SK-N-SH (cell line): ENCODE measurements at regions not wholly inside any gene's neighbourhood (a gene's known extent, or its start where the extent isn't known, plus 50 kb on each side); places are given as distances from the start of the nearest gene placed in this dataset.

Experiments used
- CTCF ChIA-PET: fragments of 300-600, 350-600 bp; formaldehyde crosslinking; extraction: SDS; loops from one replicate; lab custom pipeline; 2021; lab: Yijun Ruan, JAX
- POLR2A ChIA-PET: fragments of 350-600 bp; sonication (Branson Sonifier 250); formaldehyde crosslinking; extraction: SDS; loops from one replicate; lab custom pipeline; 2020; ENCODE audit warnings: antibody characterized with exemption, inconsistent platforms; lab: Yijun Ruan, JAX
- DNase-seq: peaks from one replicate; pipeline ENCODE4 v3.0.0; 2012
- H2AFZ ChIP-seq: fragments of 200-600 bp; sonication (generic); 2 replicates; pipeline ENCODE4 v1.8.1; 2016; ENCODE audit warnings: antibody characterized with exemption, mild to moderate bottlenecking, low read depth
- H3F3A ChIP-seq: fragments of 200-600 bp; sonication (generic); replicated peaks from 2 replicates; pipeline ENCODE3; 2016; ENCODE audit warnings: antibody characterized with exemption, mild to moderate bottlenecking; ENCODE audit not compliant: insufficient read depth
- H3K27ac ChIP-seq, 2 experiments: fragments of 200-500 bp in 1 of 2; fragments of 200-600 bp in 1 of 2; sonication (Bioruptor generic) in 1 of 2; sonication (generic), shearing (Covaris generic) in 1 of 2; 2 replicates each; pipeline versions ENCODE4 v1.5.1 to v1.6.1; 2014 to 2016; ENCODE audit warnings: low read depth in 2 of 2, inconsistent platforms in 1 of 2, low read length in 1 of 2, mild to moderate bottlenecking in 1 of 2, mixed read lengths in 1 of 2
- H3K27me3 ChIP-seq: fragments of 200-600 bp; sonication (generic), shearing (Covaris generic); 2 replicates; pipeline ENCODE4 v1.6.1; 2016; ENCODE audit warnings: mixed run types; ENCODE audit not compliant: insufficient read depth
- H3K36me3 ChIP-seq, 2 experiments: fragments of 200-500 bp in 1 of 2; fragments of 200-600 bp in 1 of 2; sonication (Bioruptor generic) in 1 of 2; sonication (generic) in 1 of 2; replicated peaks in 1 of 2; 2 replicates each; pipeline versions ENCODE3 to v1.5.1; 2014 to 2016; ENCODE audit warnings: low read length in 1 of 2, mild to moderate bottlenecking in 1 of 2; ENCODE audit not compliant: insufficient read depth in 2 of 2, control insufficient read depth in 1 of 2
- H3K4me1 ChIP-seq, 2 experiments: fragments of 200-500 bp in 1 of 2; fragments of 200-600 bp in 1 of 2; sonication (Bioruptor generic) in 1 of 2; sonication (generic), shearing (Covaris generic) in 1 of 2; 2 replicates each; pipeline versions ENCODE4 v1.5.1 to v1.6.1; 2014 to 2016; ENCODE audit warnings: low read depth in 1 of 2, low read length in 1 of 2, mixed run types in 1 of 2; ENCODE audit not compliant: insufficient read depth in 2 of 2, control insufficient read depth in 1 of 2
- H3K4me2 ChIP-seq: fragments of 200-600 bp; sonication (generic), shearing (Covaris generic); 2 replicates; pipeline ENCODE4 v1.6.1; 2017; ENCODE audit warnings: mixed run types
- H3K4me3 ChIP-seq, 2 experiments: fragments of 200-500 bp in 1 of 2; fragments of 200-600 bp in 1 of 2; sonication (Bioruptor generic) in 1 of 2; sonication (generic), shearing (Covaris generic) in 1 of 2; 2 replicates each; pipeline versions ENCODE4 v1.5.1 to v1.8.1; 2014 to 2016; ENCODE audit warnings: low read depth in 2 of 2, inconsistent platforms in 1 of 2, low read length in 1 of 2, mild to moderate bottlenecking in 1 of 2, mixed read lengths in 1 of 2, moderate library complexity in 1 of 2
- H3K79me2 ChIP-seq: fragments of 200-600 bp; sonication (generic); 2 replicates; pipeline ENCODE4 v1.8.1; 2017; ENCODE audit warnings: mild to moderate bottlenecking; ENCODE audit not compliant: insufficient read depth
- H3K9ac ChIP-seq: fragments of 200-600 bp; sonication (generic); 2 replicates; pipeline ENCODE4 v1.6.1; 2017; ENCODE audit warnings: mixed run types
- H3K9me2 ChIP-seq: fragments of 200-600 bp; sonication (generic); 2 replicates; pipeline ENCODE4 v1.6.1; 2017; ENCODE audit warnings: mixed run types
- H3K9me3 ChIP-seq: fragments of 200-600 bp; sonication (generic); 2 replicates; pipeline ENCODE4 v1.6.1; 2017; ENCODE audit warnings: mixed run types, mild to moderate bottlenecking, moderate library complexity
- H4K20me1 ChIP-seq: fragments of 200-600 bp; sonication (generic); 2 replicates; pipeline ENCODE4 v1.6.1; 2017; ENCODE audit warnings: mild to moderate bottlenecking, mixed run types; ENCODE audit not compliant: insufficient read depth
- CHD2 ChIP-seq: fragments of 150-350 bp; IDR thresholded peaks from 2 replicates; pipeline ENCODE4 v1.6.1; 2018; ENCODE audit warnings: low read length; ENCODE audit not compliant: partially characterized antibody
- EP300 ChIP-seq, 2 experiments: IDR thresholded peaks; 2 replicates each; pipeline versions ENCODE4 v1.4.0 to v1.6.1; 2012; ENCODE audit warnings: borderline replicate concordance in 1 of 2, low read depth in 1 of 2, low read length in 1 of 2
- FOXJ3 ChIP-seq: sonication (generic); formaldehyde crosslinking; IDR thresholded peaks from 2 replicates; pipeline ENCODE4 v1.5.1; 2020; ENCODE audit warnings: mild to moderate bottlenecking, missing genetic modification reagents
- FOXM1 ChIP-seq: IDR thresholded peaks from 2 replicates; pipeline ENCODE4 v1.4.0; 2012; ENCODE audit warnings: low read depth, mild to moderate bottlenecking
- GABPA ChIP-seq: IDR thresholded peaks from 2 replicates; pipeline ENCODE4 v1.4.0; 2012; ENCODE audit warnings: low read depth, mild to moderate bottlenecking
- GATA2 ChIP-seq: sonication (generic); formaldehyde crosslinking; IDR thresholded peaks from 2 replicates; pipeline ENCODE4 v1.5.0; 2020; ENCODE audit warnings: mild to moderate bottlenecking, missing genetic modification reagents
- MAX ChIP-seq: IDR thresholded peaks from 2 replicates; pipeline ENCODE4 v1.4.0; 2012; ENCODE audit warnings: low read depth
- MEF2A ChIP-seq: IDR thresholded peaks from 2 replicates; pipeline ENCODE4 v1.4.0; 2012; ENCODE audit warnings: low read depth, borderline replicate concordance
- NRF1 ChIP-seq: IDR thresholded peaks from 2 replicates; pipeline ENCODE4 v1.6.1; 2012; ENCODE audit warnings: low read depth, mild to moderate bottlenecking, low read length
- PBX3 ChIP-seq: IDR thresholded peaks from 2 replicates; pipeline ENCODE4; 2012
- RCOR1 ChIP-seq: fragments of 150-350 bp; IDR thresholded peaks from 2 replicates; pipeline ENCODE4 v1.6.1; 2017; ENCODE audit warnings: antibody characterized with exemption, low read length
- REST ChIP-seq: IDR thresholded peaks from 2 replicates; pipeline ENCODE4 v1.6.1; 2012; ENCODE audit warnings: mild to moderate bottlenecking, low read depth, low read length, moderate library complexity
- RFX5 ChIP-seq: IDR thresholded peaks from 2 replicates; pipeline ENCODE4 v1.6.1; 2012; ENCODE audit warnings: mild to moderate bottlenecking, improper control_type of control experiment, low read length
- SMC3 ChIP-seq: IDR thresholded peaks from 2 replicates; pipeline ENCODE4 v1.6.1; 2012; ENCODE audit warnings: low read depth, low read length, improper control_type of control experiment
- TCF12 ChIP-seq: IDR thresholded peaks from 2 replicates; pipeline ENCODE4 v1.4.0; 2012
- USF2 ChIP-seq: fragments of 150-350 bp; IDR thresholded peaks from 2 replicates; pipeline ENCODE4 v1.6.1; 2017; ENCODE audit warnings: antibody characterized with exemption, low read length, low read depth, borderline replicate concordance
- YY1 ChIP-seq: IDR thresholded peaks from 2 replicates; pipeline ENCODE4 v1.4.0; 2012; ENCODE audit warnings: low read depth, mild to moderate bottlenecking
- WGBS: methylation state at CpG from one replicate; pipeline ENCODE4 v1.1.6; 2017; ENCODE audit warnings: low lambda C conversion rate; 5-methylcytosine and 5-hydroxymethylcytosine counted together
- TF ChIP-seq, protein P1 (sequence below): IDR thresholded peaks from 2 replicates; pipeline ENCODE4 v1.4.0; 2012; ENCODE audit warnings: low read depth, borderline replicate concordance
- TF ChIP-seq, protein P2 (sequence below): fragments of 200-600 bp; sonication (generic); IDR thresholded peaks from 2 replicates; pipeline ENCODE4 v1.6.1; 2017; ENCODE audit warnings: antibody characterized with exemption, mild to moderate bottlenecking, moderate library complexity

GRCh38 chrX:125089761-125090445 is 229.8 kb upstream of the TEX13C start:
- H3K9me2 ChIP-seq = no peaks in the 10 kb centered on the region
- no peak overlapping the region for H2AFZ ChIP-seq
- H3K4me3 ChIP-seq = no peak overlapping the region
- no peaks in the 10 kb centered on the region for H3K4me1 ChIP-seq
- no peak overlapping the region for H3K9ac ChIP-seq
- no peaks in the 10 kb centered on the region for H3F3A ChIP-seq
- no peak overlapping the region for H3K4me2 ChIP-seq
- no peak overlapping the region for H3K27ac ChIP-seq
- no peaks in the 10 kb centered on the region for H3K36me3 ChIP-seq
- H3K27me3 ChIP-seq = no peaks in the 10 kb centered on the region
- WGBS = 21% methylated on average over 7 of the region's 7 CpGs
- ChIA-PET CTCF (no interaction called here), POLR2A (no interaction called here)
- TF ChIP-seq TCF12 (no peak), GABPA (no peak), GATA2 (CRISPR knock-in tag) (no peak), SMC3 (no peak), RFX5 (no peak), PBX3 (no peak), REST (no peak), NRF1 (no peak), YY1 (no peak), FOXM1 (no peak), EP300 (IDR thresholded peaks at IDR 0.05; ENCODE audit: borderline replicate concordance in 1 of 2, low read depth in 1 of 2, low read length in 1 of 2) (no peak), USF2 (no peak), RCOR1 (no peak), MAX (no peak), MEF2A (no peak), CHD2 (no peak), FOXJ3 (CRISPR knock-in tag) (no peak)
- TF ChIP-seq, protein P1, sequence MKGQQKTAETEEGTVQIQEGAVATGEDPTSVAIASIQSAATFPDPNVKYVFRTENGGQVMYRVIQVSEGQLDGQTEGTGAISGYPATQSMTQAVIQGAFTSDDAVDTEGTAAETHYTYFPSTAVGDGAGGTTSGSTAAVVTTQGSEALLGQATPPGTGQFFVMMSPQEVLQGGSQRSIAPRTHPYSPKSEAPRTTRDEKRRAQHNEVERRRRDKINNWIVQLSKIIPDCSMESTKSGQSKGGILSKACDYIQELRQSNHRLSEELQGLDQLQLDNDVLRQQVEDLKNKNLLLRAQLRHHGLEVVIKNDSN = no peak
- TF ChIP-seq, protein P2, sequence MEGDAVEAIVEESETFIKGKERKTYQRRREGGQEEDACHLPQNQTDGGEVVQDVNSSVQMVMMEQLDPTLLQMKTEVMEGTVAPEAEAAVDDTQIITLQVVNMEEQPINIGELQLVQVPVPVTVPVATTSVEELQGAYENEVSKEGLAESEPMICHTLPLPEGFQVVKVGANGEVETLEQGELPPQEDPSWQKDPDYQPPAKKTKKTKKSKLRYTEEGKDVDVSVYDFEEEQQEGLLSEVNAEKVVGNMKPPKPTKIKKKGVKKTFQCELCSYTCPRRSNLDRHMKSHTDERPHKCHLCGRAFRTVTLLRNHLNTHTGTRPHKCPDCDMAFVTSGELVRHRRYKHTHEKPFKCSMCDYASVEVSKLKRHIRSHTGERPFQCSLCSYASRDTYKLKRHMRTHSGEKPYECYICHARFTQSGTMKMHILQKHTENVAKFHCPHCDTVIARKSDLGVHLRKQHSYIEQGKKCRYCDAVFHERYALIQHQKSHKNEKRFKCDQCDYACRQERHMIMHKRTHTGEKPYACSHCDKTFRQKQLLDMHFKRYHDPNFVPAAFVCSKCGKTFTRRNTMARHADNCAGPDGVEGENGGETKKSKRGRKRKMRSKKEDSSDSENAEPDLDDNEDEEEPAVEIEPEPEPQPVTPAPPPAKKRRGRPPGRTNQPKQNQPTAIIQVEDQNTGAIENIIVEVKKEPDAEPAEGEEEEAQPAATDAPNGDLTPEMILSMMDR = no peak
- H4K20me1 ChIP-seq = no peaks in the 10 kb centered on the region
- DNase-seq = no peak
- H3K79me2 ChIP-seq = no peaks in the 10 kb centered on the region
- no peaks in the 10 kb centered on the region for H3K9me3 ChIP-seq
